LNCaP clone FGC (cell line): ENCODE measurements at regions not wholly inside any gene's neighbourhood (a gene's known extent, or its start where the extent isn't known, plus 50 kb on each side); places are given as distances from the start of the nearest gene placed in this dataset.

Source experiments
- DNase-seq: peaks from one replicate; pipeline ENCODE4 v3.0.0-alpha.2; 2011; ENCODE audit warnings: low read depth
- H3K4me3 ChIP-seq: 2 replicates; pipeline ENCODE4 v1.5.1; 2011; ENCODE audit warnings: mild to moderate bottlenecking, low read depth, low read length, control low read depth
- TF ChIP-seq, protein P1 (sequence below): IDR thresholded peaks from 2 replicates; pipeline ENCODE4 v1.5.1; 2012; ENCODE audit warnings: mild to moderate bottlenecking; ENCODE audit not compliant: control insufficient read depth, insufficient read depth; ENCODE audit errors: extremely low read depth

DNA sequence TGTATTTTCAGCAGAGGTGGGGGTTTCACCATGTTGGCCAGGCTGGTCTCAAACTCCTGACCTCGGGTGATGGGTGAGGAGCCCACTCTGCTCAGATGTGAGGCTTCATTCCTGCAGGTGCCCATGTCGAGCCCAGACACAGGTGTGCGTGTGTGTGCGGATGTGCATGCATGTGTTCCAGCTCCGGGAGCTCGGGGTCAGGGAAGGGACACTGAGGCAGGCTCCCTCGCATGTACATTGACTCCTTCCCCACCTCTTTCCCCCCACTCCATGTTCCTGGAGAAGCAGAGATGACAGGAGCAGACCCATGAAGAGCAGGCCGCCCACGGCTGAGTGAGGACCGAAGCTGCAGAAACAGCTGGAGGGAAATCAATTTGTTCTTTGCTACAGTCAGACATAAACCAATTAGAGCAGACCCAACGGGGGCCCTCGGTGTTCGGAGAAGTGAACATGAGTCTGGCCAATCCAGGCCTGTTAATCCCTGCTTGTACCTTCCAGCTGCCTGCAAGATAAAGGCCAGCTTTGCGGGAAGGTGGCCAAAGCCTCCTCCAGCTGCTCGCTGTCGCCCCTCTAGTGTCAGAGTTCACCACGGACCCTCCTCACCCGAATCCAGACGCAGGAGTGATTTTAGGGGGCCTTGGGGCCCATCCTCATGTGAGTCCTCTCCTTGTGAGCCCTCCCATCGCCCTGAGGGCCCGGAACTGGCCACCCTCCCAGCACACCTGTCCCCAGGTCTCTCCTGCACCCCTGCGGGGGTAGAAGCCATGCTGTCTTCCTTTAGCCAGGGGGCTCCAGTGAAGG, 321.0 kb upstream of the RTL1 start:
- DNase-seq, result no peak
- no peak overlapping the region for H3K4me3 ChIP-seq
- TF ChIP-seq, protein P1, sequence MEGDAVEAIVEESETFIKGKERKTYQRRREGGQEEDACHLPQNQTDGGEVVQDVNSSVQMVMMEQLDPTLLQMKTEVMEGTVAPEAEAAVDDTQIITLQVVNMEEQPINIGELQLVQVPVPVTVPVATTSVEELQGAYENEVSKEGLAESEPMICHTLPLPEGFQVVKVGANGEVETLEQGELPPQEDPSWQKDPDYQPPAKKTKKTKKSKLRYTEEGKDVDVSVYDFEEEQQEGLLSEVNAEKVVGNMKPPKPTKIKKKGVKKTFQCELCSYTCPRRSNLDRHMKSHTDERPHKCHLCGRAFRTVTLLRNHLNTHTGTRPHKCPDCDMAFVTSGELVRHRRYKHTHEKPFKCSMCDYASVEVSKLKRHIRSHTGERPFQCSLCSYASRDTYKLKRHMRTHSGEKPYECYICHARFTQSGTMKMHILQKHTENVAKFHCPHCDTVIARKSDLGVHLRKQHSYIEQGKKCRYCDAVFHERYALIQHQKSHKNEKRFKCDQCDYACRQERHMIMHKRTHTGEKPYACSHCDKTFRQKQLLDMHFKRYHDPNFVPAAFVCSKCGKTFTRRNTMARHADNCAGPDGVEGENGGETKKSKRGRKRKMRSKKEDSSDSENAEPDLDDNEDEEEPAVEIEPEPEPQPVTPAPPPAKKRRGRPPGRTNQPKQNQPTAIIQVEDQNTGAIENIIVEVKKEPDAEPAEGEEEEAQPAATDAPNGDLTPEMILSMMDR, result no peak

GRCh38 chr14:101225157-101226152, 321.9 kb upstream of the RTL1 start:
- TF ChIP-seq, protein P1, result no peak
- DNase-seq, result no peak
- no peak overlapping the region for H3K4me3 ChIP-seq

DNA sequence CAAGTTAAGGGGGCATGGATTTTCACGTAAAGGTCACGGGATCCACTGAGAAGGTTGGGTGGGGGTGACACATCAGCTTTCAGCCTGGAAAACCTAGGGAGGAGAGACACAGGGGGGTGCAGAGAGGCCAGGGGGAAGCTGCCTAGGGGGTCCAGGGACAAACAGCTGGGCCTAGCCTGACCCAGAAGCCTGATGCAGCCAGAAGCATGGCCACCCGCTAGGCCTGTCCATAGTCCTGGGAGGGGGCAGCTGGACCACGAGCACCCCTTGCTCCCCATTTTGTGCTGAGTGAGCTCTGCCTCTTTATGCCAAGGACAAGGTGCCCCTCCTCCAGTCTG, 322.7 kb upstream of the RTL1 start:
- TF ChIP-seq, protein P1, result no peak
- DNase-seq, result no peak
- no peak overlapping the region for H3K4me3 ChIP-seq

DNA sequence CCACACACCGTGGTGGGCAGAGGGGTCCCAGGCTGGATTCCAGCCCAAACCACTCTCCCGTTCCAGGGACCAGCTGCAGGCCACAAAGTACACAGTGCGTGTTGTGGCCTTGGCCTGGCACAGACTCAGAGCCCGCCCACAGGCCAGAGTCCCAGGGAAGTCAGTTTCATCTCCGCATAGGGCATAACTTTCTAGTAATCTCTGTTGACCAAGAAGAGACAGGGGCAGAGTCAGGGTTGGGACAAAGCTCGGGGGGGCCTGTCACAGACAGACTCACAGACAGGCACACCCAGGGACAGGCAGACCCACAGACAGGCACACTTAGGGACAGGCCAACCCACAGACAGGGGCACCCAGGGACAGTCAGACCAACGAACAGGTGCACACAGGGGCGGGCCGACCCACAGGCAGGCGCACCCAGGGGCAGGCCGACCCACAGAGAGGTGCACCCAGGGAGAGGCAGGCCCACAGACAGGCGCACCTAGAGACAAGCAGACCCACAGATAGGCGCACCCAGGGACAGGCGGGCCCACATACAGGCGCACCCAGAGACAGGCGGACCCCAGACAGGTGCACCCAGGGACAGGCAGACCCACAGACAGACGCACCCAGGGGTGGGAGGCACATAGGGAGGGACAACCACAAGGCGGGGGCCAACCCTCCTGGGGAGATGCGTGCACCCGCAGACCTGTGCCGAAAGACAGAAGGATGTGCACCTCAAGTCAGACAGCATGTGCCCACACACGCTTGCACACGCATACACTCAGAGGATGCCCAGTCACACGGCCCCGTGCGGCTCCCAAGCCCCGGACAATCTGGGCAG, 323.3 kb upstream of the RTL1 start:
- no peak overlapping the region for H3K4me3 ChIP-seq
- TF ChIP-seq, protein P1, result no peak
- no peak for DNase-seq

GRCh38 chr14:101227611-101228594, 324.4 kb upstream of the RTL1 start:
- TF ChIP-seq, protein P1, result no peak

More at GRCh38 chr14:101227611-101228594, 324.4 kb upstream of the RTL1 start:
- H3K4me3 ChIP-seq, result no peak overlapping the region
- DNase-seq, result no peak
